Trophoblast cell (in vitro differentiated cells and primary cell): ENCODE measurements at regions not wholly inside any gene's neighbourhood (a gene's known extent, or its start where the extent isn't known, plus 50 kb on each side); places are given as distances from the start of the nearest gene placed in this dataset.

ENCODE experiments used
- DNase-seq, 2 donors: peaks; one replicate each; pipeline ENCODE4 v3.0.0-alpha.2; 2016
- H2AFZ ChIP-seq: 2 replicates; pipeline ENCODE4 v1.6.1; 2013; ENCODE audit warnings: low read length, moderate library complexity, mild to moderate bottlenecking; ENCODE audit not compliant: insufficient read depth, poor library complexity
- H2AK5ac ChIP-seq: 2 replicates; pipeline ENCODE4 v1.6.1; 2013; ENCODE audit warnings: mild to moderate bottlenecking, low read length
- H2BK120ac ChIP-seq: 2 replicates; pipeline ENCODE4 v1.6.1; 2013; ENCODE audit warnings: low read length, mild to moderate bottlenecking, moderate library complexity; ENCODE audit not compliant: insufficient read depth, poor library complexity
- H2BK12ac ChIP-seq: 2 replicates; pipeline ENCODE4 v1.6.1; 2013; ENCODE audit warnings: mild to moderate bottlenecking, low read length, moderate library complexity
- H2BK5ac ChIP-seq: 2 replicates; pipeline ENCODE4 v1.6.1; 2013; ENCODE audit warnings: low read length, low read depth, moderate library complexity, mild to moderate bottlenecking; ENCODE audit not compliant: poor library complexity
- H3K14ac ChIP-seq: 2 replicates; pipeline ENCODE4 v1.6.1; 2013; ENCODE audit warnings: mild to moderate bottlenecking, low read length
- H3K18ac ChIP-seq: 2 replicates; pipeline ENCODE4 v1.6.1; 2013; ENCODE audit warnings: mild to moderate bottlenecking, low read length
- H3K23ac ChIP-seq: 2 replicates; pipeline ENCODE4 v1.6.1; 2013; ENCODE audit warnings: low read length
- H3K27ac ChIP-seq: 2 replicates; pipeline ENCODE4 v1.5.1; 2013; ENCODE audit warnings: low read depth, mild to moderate bottlenecking, inconsistent platforms, low read length, moderate library complexity
- H3K27me3 ChIP-seq: 2 replicates; pipeline ENCODE4 v1.6.1; 2013; ENCODE audit warnings: inconsistent platforms, mild to moderate bottlenecking, low read length, moderate library complexity; ENCODE audit not compliant: insufficient read depth
- H3K36me3 ChIP-seq, 2 experiments: 1 replicate in 1 of 2; 2 replicates in 1 of 2; pipeline ENCODE4 v1.6.1; 2013; ENCODE audit warnings: low read length in 2 of 2, mild to moderate bottlenecking in 2 of 2, moderate library complexity in 1 of 2; ENCODE audit not compliant: insufficient read depth in 2 of 2, control insufficient read depth in 1 of 2
- H3K4ac ChIP-seq: 2 replicates; pipeline ENCODE4 v1.6.1; 2013; ENCODE audit warnings: low read depth, mild to moderate bottlenecking, low read length, moderate library complexity
- H3K4me1 ChIP-seq, 2 experiments: 1 replicate in 1 of 2; 2 replicates in 1 of 2; pipeline ENCODE4 v1.6.1; 2013; ENCODE audit warnings: low read length in 2 of 2, mild to moderate bottlenecking in 2 of 2, moderate library complexity in 1 of 2; ENCODE audit not compliant: insufficient read depth in 2 of 2, control insufficient read depth in 1 of 2
- H3K4me2 ChIP-seq: 2 replicates; pipeline ENCODE4 v1.6.1; 2013; ENCODE audit warnings: inconsistent platforms, mild to moderate bottlenecking, low read length, moderate library complexity
- H3K4me3 ChIP-seq: 2 replicates; pipeline ENCODE4 v1.5.1; 2013; ENCODE audit warnings: mild to moderate bottlenecking, low read depth, low read length, inconsistent platforms
- H3K79me1 ChIP-seq: one replicate; pipeline ENCODE4 v1.6.1; 2013; ENCODE audit warnings: low read length
- H3K79me2 ChIP-seq: 2 replicates; pipeline ENCODE4 v1.6.1; 2013; ENCODE audit warnings: low read length, mild to moderate bottlenecking; ENCODE audit not compliant: control insufficient read depth, insufficient read depth, poor library complexity
- H3K9ac ChIP-seq: 2 replicates; pipeline ENCODE4 v1.6.1; 2013; ENCODE audit warnings: mild to moderate bottlenecking, low read length
- H3K9me3 ChIP-seq: 2 replicates; pipeline ENCODE4 v1.6.1; 2013; ENCODE audit warnings: low read depth, mild to moderate bottlenecking, control low read depth, inconsistent platforms, low read length; ENCODE audit not compliant: insufficient read depth
- H4K12ac ChIP-seq: 2 replicates; pipeline ENCODE4 v1.6.1; 2013; ENCODE audit warnings: low read depth, mild to moderate bottlenecking, low read length, moderate library complexity
- H4K8ac ChIP-seq: 2 replicates; pipeline ENCODE4 v1.6.1; 2013; ENCODE audit warnings: low read depth, mild to moderate bottlenecking, low read length, moderate library complexity
- H4K91ac ChIP-seq: one replicate; pipeline ENCODE4 v1.6.1; 2013; ENCODE audit warnings: low read depth, mild to moderate bottlenecking, low read length, moderate library complexity
- WGBS: extraction: QIAGEN DNeasy Blood & Tissue Kit; methylation state at CpG from one replicate; pipeline ENCODE4 v1.1.7; 2013; ENCODE audit warnings: missing lambda C conversion rate; ENCODE audit not compliant: insufficient read length, insufficient coverage; ENCODE audit errors: extremely low coverage; 5-methylcytosine and 5-hydroxymethylcytosine counted together

- H3K9me3 ChIP-seq = no peaks in the 10 kb centered on the region
- H3K4me1 ChIP-seq = peaks cover 21 to 23% of the 10 kb centered on the region in 2 experiments
- H3K18ac ChIP-seq = no peak overlapping the region
- peak overlapping the region; percentile 3 for H2BK12ac ChIP-seq
- no peak overlapping the region for H2AK5ac ChIP-seq
- no peak overlapping the region for H4K8ac ChIP-seq
- no peak overlapping the region for H2BK5ac ChIP-seq
- H3K23ac ChIP-seq = no peak overlapping the region
- H3K27me3 ChIP-seq = no peaks in the 10 kb centered on the region
- H4K12ac ChIP-seq = no peak overlapping the region
- peak overlapping the region; percentile 6 for H2BK120ac ChIP-seq
- no peak overlapping the region for H3K4me2 ChIP-seq
- H2AFZ ChIP-seq = no peak overlapping the region
- H3K4me3 ChIP-seq = no peak overlapping the region
- H3K79me1 ChIP-seq = peaks cover 25% of the 10 kb centered on the region
- DNase-seq = no peak
- no peak overlapping the region for H4K91ac ChIP-seq
- no peak overlapping the region for H3K9ac ChIP-seq
- H3K4ac ChIP-seq = no peak overlapping the region
- H3K79me2 ChIP-seq = peaks cover 4% of the 10 kb centered on the region
- no CpG with 5 or more reads among the region's 4 CpGs for WGBS
- no peak overlapping the region for H3K27ac ChIP-seq
- H3K36me3 ChIP-seq = no peaks in the 10 kb centered on the region
- no peak overlapping the region for H3K14ac ChIP-seq
These were observed 104.1 kb upstream of the SLC25A33 start for GRCh38 chr1:9435153-9435636.

GRCh38 chr1:9435854-9436640, 103.2 kb upstream of the SLC25A33 start:
- Histone ChIP-seq H3K23ac (no peak overlapping the region), H4K12ac (no peak overlapping the region), H3K4ac (no peak overlapping the region), H2AFZ (no peak overlapping the region), H3K14ac (peak overlapping the region; percentile 37), H4K8ac (peak overlapping the region; percentile 19), H3K18ac (peak overlapping the region; percentile 64), H2BK120ac (peak overlapping the region; percentile 54), H3K4me2 (no peak overlapping the region), H3K4me3 (no peak overlapping the region), H3K9me3 (no peaks in the 10 kb centered on the region), H3K27ac (no peak overlapping the region), H3K27me3 (no peaks in the 10 kb centered on the region), H4K91ac (peak overlapping the region; percentile 68), H2AK5ac (peak overlapping the region; percentile 39), H3K79me2 (peaks cover 4% of the 10 kb centered on the region), H3K36me3 (no peaks in the 10 kb centered on the region), H2BK5ac (peak overlapping the region; percentile 23), H2BK12ac (peak overlapping the region; percentile 93), H3K79me1 (peaks cover 31% of the 10 kb centered on the region), H3K4me1 (peaks cover 25 to 28% of the 10 kb centered on the region in 2 experiments), H3K9ac (no peak overlapping the region)
- no peak for DNase-seq
- WGBS = no CpG with 5 or more reads among the region's 5 CpGs

GRCh38 chr1:9437961-9438430, 101.3 kb upstream of the SLC25A33 start:
- no peaks in the 10 kb centered on the region for H3K27me3 ChIP-seq
- peak overlapping the region; percentile 34 for H3K18ac ChIP-seq
- DNase-seq = no peak
- no peak overlapping the region for H3K23ac ChIP-seq
- H3K36me3 ChIP-seq = no peaks in the 10 kb centered on the region
- H3K79me2 ChIP-seq = peaks cover 6% of the 10 kb centered on the region
- peak overlapping the region; percentile 91 for H4K91ac ChIP-seq
- WGBS = no CpG with 5 or more reads among the region's 14 CpGs
- H4K12ac ChIP-seq = no peak overlapping the region
- H2BK12ac ChIP-seq = peak overlapping the region; percentile 97
- peak overlapping the region; percentile 54 for H3K27ac ChIP-seq
- H3K4me3 ChIP-seq = no peak overlapping the region
- H2AFZ ChIP-seq = peak overlapping the region; percentile 24
- H2BK120ac ChIP-seq = peak overlapping the region; percentile 84
- H4K8ac ChIP-seq = peak overlapping the region; percentile 62
- peak overlapping the region; percentile 17 for H3K4ac ChIP-seq
- H2AK5ac ChIP-seq = peak overlapping the region; percentile 67
- peaks cover 39 to 43% of the 10 kb centered on the region in 2 experiments for H3K4me1 ChIP-seq
- H3K79me1 ChIP-seq = peaks cover 46% of the 10 kb centered on the region
- H3K14ac ChIP-seq = peak overlapping the region; percentile 76
- no peaks in the 10 kb centered on the region for H3K9me3 ChIP-seq
- no peak overlapping the region for H3K9ac ChIP-seq
- H2BK5ac ChIP-seq = peak overlapping the region; percentile 67
- H3K4me2 ChIP-seq = no peak overlapping the region

- Histone ChIP-seq H2BK5ac (peak overlapping the region; percentile 45), H3K79me2 (peaks cover 6% of the 10 kb centered on the region), H2AK5ac (peak overlapping the region; percentile 89), H3K79me1 (peaks cover 50% of the 10 kb centered on the region), H4K91ac (peak overlapping the region; percentile 85), H4K12ac (no peak overlapping the region), H3K4me2 (no peak overlapping the region), H4K8ac (peak overlapping the region; percentile 49), H3K18ac (peak overlapping the region; percentile 68), H3K9ac (no peak overlapping the region), H2AFZ (peak overlapping the region; percentile 43), H3K36me3 (no peaks in the 10 kb centered on the region), H3K23ac (no peak overlapping the region), H3K4ac (no peak overlapping the region), H3K14ac (peak overlapping the region; percentile 85), H3K9me3 (no peaks in the 10 kb centered on the region), H2BK12ac (peak overlapping the region; percentile 96), H3K4me3 (no peak overlapping the region), H3K4me1 (peaks cover 40 to 45% of the 10 kb centered on the region in 2 experiments), H3K27me3 (no peaks in the 10 kb centered on the region), H3K27ac (peak overlapping the region; percentile 65), H2BK120ac (peak overlapping the region; percentile 81)
- DNase-seq = peak; percentile 89 to 94
- no CpG with 5 or more reads among the region's 12 CpGs for WGBS
These were observed 100.7 kb upstream of the SLC25A33 start for GRCh38 chr1:9438431-9439073.
